ENCODE measurements at regions not wholly inside any gene's neighbourhood (a gene's known extent, or its start where the extent isn't known, plus 50 kb on each side); places are given as distances from the start of the nearest gene placed in this dataset.
A peak's percentile ranks its signal among the peaks of the same experiment; 100 is the strongest.

DNA sequence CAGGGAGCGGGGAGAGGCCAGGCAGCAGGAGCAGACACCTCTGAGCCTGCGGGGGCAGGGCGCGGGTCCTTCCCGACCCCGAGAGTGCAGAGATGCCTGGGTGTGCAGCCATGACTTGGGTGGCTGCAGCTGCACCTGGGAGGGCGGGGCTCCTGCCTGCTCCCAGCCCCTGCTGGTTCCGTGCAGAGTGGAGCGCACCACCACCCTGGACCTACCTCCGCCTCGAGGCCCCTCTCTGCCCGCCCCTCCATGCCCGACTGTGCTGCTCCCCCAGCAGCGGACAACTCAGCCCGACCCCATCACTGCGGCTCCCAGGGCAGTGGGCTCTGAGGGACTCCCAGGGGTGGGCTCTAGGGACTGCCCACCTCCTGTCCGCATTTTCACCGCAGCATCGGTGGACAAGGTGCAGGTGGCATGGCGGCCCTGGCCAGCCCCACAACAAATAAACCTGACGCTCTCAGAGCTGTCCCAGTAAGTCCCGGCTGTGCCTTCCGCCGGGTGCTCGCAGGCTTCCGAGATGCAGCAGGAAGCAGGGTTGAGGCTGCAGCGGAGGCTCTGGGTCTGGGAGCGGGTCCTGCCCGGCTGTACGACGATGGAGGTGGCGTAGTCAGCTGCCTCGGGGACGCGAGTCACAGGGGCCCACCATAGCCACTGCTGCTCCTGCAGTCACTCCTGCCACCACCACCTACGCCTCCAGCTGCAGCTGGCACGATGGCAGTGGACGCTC lies 392.0 kb upstream of the CCDC196 start:
- TF ChIP-seq, protein P1, sequence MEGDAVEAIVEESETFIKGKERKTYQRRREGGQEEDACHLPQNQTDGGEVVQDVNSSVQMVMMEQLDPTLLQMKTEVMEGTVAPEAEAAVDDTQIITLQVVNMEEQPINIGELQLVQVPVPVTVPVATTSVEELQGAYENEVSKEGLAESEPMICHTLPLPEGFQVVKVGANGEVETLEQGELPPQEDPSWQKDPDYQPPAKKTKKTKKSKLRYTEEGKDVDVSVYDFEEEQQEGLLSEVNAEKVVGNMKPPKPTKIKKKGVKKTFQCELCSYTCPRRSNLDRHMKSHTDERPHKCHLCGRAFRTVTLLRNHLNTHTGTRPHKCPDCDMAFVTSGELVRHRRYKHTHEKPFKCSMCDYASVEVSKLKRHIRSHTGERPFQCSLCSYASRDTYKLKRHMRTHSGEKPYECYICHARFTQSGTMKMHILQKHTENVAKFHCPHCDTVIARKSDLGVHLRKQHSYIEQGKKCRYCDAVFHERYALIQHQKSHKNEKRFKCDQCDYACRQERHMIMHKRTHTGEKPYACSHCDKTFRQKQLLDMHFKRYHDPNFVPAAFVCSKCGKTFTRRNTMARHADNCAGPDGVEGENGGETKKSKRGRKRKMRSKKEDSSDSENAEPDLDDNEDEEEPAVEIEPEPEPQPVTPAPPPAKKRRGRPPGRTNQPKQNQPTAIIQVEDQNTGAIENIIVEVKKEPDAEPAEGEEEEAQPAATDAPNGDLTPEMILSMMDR (IDR thresholded peaks at IDR 0.05; ENCODE audit: control insufficient read depth, insufficient read depth, low read depth, low read length, missing control alignments), result no peak
- no peak for DNase-seq (ENCODE audit: low read depth)
- H3K4me3 ChIP-seq (ENCODE audit: control insufficient read depth, low read depth, low read length), result no peak overlapping the region

DNA sequence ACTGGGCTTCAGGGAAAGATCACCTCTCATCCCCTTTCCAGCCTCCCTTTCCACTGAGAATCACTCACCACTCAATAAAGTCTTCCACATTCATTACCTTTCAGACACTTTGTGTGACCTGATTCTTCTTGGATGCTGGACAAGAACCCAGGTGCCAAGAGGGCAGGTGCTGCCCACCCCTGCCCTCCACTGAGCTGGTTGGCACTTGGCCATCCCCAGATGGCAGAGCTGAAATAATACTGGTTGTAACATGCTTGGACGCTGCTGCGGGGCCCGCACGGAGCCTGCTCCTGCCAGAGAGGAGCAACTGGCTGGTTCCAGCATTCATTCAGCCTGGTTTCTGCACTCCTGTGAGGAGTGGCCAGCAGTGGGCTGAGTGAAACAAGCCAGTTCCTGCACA lies 386.7 kb upstream of the CCDC196 start:
- no peak for DNase-seq (ENCODE audit: low read depth)
- H3K4me3 ChIP-seq (ENCODE audit: control insufficient read depth, low read depth, low read length), result no peak overlapping the region
- TF ChIP-seq, protein P1 (IDR thresholded peaks at IDR 0.05; ENCODE audit: control insufficient read depth, insufficient read depth, low read depth, low read length, missing control alignments), result no peak

DNA sequence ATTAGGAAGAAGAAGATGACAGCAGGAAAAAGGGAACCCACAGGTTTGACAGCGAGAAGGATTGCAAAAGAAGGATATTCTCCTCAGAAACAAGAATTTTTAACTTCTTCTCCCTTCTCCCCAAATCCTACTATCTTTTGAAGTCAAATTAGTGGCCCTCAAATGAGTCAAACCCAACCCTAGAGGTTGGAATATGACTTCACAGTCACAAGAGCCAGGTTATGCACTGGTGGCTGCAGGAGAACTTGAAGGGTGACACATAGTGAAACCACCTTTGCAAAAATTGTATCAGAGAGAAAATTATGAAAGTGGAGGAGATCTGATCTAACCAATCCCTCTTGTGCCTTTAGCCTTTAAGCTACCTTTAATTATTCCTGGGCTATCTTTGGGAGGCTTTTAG lies 386.2 kb upstream of the CCDC196 start:
- TF ChIP-seq, protein P1 (IDR thresholded peaks at IDR 0.05; ENCODE audit: control insufficient read depth, insufficient read depth, low read depth, low read length, missing control alignments), result no peak
- H3K4me3 ChIP-seq (ENCODE audit: control insufficient read depth, low read depth, low read length), result no peak overlapping the region
- no peak for DNase-seq (ENCODE audit: low read depth)

DNA sequence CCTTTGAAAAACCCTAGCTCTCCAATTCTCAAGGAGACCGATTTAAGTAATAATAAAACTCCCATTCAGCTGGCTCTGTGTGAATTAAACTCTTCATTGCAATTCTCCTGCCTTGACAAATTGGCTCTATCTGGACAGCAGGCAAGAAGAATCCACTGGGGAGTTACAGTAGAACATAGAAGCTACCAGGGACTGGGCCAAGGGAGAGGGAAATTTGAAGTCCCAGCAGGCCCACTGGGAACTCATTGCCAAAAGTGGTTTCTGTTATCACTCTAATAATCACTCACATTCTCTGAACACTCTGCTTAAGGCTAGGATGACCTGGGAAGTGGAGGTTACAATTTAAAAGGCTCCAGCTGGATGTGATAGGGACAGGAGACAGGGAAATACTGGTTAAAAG lies 384.5 kb upstream of the CCDC196 start:
- DNase-seq (ENCODE audit: low read depth), result no peak
- TF ChIP-seq, protein P1 (IDR thresholded peaks at IDR 0.05; ENCODE audit: control insufficient read depth, insufficient read depth, low read depth, low read length, missing control alignments), result no peak
- no peak overlapping the region for H3K4me3 ChIP-seq (ENCODE audit: control insufficient read depth, low read depth, low read length)

DNA sequence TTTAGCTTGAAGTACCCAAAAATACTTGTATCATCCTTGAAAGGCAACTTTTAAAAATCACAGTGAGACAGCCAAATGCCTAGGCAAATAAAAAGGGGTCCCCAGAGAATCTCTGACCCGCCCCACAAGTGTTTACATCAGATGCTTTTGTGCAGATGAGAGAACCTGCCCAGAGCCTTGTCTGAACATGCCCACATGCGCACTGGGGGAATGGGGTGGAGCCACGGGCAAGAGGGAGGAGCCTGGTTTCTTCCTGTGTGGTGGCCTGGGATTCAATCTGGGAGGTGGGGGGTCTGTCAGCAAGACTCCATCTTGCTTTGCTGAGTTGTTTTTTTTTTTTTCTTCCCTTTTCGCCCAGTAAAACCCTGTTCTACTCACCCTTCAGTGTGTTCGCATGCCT lies 381.7 kb upstream of the CCDC196 start:
- no peak overlapping the region for H3K4me3 ChIP-seq (ENCODE audit: control insufficient read depth, low read depth, low read length)
- no peak for DNase-seq (ENCODE audit: low read depth)
- TF ChIP-seq, protein P1 (IDR thresholded peaks at IDR 0.05; ENCODE audit: control insufficient read depth, insufficient read depth, low read depth, low read length, missing control alignments), result no peak

DNA sequence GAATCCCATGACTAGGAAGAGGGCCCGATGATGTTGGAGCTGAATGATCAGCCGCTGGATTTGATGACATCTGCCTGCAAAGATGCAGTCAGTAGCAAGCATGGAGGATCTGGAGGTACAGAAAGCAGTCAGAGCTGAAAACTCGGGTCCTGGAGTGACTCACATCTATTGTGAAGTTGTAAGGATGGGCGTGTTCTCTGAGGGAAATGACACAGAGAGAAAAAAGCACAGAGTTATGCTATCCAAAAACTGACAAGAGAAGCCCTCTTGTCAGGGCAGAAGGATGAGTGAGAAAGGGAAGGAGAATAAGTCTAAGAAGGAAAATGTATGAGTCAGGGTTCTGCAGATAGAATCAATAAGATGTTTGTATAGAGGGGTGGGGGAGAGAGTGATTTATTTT lies 380.4 kb upstream of the CCDC196 start:
- TF ChIP-seq, protein P1 (IDR thresholded peaks at IDR 0.05; ENCODE audit: control insufficient read depth, insufficient read depth, low read depth, low read length, missing control alignments), result no peak
- DNase-seq (ENCODE audit: low read depth), result peak; percentile 13

More for the DNA sequence above, 380.4 kb upstream of the CCDC196 start:
- no peak overlapping the region for H3K4me3 ChIP-seq (ENCODE audit: control insufficient read depth, low read depth, low read length)

Measured in AG09309 (cell line).